ENCODE measurements at regions not wholly inside any gene's neighbourhood (a gene's known extent, or its start where the extent isn't known, plus 50 kb on each side); places are given as distances from the start of the nearest gene placed in this dataset.
"Not testable (repeated sequence)": the region's sequence is repeated elsewhere in the genome, so short reads cannot be mapped to it uniquely, and the experiment has no call there.

GRCh38 chr12:86634456-86635410 lies 378.5 kb upstream of the MGAT4C start:
- no peak for DNase-seq

DNA sequence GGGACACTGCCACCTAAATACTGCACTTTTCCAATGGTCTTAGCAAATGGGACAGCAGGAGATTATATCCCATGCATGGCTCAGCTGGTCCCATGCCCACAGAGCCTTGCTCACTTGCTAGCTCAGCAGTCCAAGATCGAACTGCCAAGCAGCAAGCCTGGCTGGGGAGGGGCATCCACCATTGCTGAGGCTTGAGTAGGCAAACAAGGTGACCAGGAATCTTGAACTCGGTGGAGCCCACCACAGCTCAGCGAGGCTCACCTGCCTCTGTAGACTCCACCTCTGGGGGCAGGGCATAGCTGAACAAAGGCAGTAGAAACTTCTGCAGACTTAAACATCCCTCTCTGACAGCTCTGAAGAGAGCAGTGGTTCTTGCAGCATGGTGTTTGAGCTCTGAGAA lies 370.8 kb upstream of the MGAT4C start:
- DNase-seq, result no peak

- no peak for DNase-seq
These were observed 367.1 kb upstream of the MGAT4C start for GRCh38 chr12:86623267-86623666.

- DNase-seq, result no peak
These were observed 365.8 kb upstream of the MGAT4C start for GRCh38 chr12:86621957-86622356.

GRCh38 chr12:86613311-86613710 lies 357.1 kb upstream of the MGAT4C start:
- no peak for DNase-seq

- no peak for DNase-seq
These were observed 352.4 kb upstream of the MGAT4C start for GRCh38 chr12:86608638-86609037.

DNA sequence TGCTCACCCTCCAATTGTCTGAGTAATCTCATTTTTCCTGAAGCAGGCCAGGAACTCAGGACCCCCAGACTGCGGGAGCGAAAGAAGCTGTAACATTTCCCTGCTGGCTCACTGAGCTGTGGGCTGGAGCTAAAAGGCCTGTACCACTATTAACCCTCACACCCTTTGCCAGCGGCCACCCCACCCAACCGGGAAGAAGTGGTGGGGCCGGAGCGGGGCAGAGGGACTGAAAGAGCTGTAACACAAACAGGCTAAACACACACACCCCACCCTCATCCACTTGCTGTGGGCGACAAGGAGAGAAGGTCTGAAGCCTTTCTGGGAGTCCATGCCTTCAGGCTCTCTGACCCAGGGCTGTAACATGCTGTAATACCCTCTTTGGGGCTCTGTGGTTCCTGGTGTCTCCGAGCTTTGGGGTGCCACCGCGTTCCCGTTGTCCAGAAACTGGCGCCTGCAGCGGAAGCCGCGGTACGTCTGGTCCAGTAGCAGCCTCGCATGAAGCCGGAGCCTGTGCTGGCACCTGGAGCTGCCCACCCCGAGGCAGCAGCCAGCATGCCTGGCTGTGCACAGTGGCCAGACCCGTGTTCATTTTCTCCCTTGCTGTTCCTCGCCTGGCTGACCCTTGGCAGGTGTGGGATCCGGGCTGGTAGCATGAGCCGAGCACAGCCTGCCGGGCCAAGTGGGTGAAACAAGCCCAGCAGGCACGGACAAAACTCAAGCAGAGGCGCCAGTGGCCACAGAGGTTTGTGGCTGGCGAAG lies 345.5 kb upstream of the MGAT4C start:
- DNase-seq, result no peak

DNA sequence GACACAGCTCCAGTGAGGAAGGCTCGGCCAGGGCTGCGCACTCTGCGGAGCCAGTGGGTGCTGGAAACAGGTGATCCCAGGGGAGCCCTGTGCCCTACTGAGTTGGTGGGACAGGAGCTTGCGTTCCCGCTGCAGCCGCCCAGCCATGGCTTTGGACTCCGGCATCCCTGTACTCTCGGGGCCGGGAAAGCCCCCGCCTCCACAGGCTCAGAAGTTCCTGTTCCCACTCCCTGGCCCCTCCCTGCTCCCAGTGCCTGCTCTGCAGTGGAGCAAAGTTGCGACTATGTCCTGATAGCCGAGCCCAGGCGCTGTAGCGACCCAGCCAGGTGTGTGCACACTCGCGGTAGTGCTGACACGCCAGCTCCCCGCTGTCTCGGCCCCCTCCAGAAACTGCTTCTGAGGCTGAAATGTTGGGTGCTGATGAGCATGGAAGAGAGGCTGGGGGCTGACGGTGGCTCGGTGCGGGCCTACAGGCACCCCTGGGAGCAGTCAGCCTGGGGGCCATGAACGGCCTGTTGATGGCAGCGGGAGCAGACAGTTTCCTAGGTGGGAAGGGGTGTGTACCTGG lies 344.6 kb upstream of the MGAT4C start:
- DNase-seq, result no peak

DNA sequence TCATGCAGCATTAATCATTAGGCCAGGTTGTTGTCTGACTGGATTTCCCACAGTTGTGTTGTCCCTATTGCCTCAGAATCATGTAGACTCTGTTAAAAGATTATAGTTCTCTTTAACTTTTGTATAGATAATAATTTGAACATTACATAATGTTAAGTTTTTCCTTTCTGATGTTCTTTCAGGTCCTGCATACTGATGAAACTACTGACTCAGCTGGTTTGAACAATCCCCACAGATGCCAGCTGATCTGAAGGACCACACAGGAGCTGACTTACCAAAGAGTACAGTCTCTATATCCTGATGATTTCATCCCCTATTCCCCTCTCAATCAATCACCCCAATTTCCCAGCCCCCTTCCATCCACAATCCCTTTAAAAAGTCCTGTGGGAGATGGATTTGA lies 341.2 kb upstream of the MGAT4C start:
- no peak for DNase-seq

GRCh38 chr12:86590296-86590695 lies 334.1 kb upstream of the MGAT4C start:
- DNase-seq, result no peak

DNA sequence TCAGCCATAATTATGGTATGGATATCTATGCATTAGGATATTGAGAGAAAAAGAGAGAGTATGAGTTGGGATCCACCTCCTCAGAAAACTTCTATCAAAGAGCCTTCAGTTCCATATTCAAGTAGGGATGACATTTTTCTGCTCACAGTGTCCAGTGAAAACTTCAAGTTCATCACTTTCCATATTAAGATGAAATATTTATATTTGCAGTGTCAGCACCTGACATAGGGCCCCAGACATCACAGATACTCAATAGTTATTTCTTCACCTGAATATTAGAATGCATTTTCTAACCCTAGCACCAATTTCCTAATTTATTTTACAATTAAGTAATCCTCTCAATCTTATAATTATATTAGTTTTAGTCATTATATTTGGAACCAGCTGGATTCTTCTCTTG lies 318.0 kb upstream of the MGAT4C start:
- DNase-seq, result no peak

- DNase-seq, result no peak
These were observed 316.3 kb upstream of the MGAT4C start for GRCh38 chr12:86572455-86572854.

DNA sequence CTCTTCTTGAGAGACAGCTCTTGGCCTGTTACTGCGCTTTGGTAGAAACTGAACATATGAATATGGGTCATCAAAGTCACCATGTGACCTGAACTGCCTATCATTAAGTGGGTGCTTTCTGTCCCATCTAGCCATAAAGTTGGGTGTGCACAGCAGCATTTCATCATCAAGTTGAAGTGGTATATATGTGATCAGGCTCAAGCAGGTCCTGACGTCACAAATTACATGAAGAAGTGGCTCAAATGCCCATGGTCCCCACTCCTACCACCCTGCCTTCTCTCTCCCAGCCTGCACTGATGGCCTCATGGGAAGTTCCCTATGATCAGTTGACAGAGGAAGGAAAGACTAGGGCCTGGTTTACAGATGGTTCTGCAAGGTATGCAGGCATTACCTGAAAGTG lies 308.8 kb upstream of the MGAT4C start:
- no peak for DNase-seq

GRCh38 chr12:86555491-86555890 lies 299.3 kb upstream of the MGAT4C start:
- DNase-seq, result not testable (repeated sequence)

GRCh38 chr12:86551146-86551571 lies 295.0 kb upstream of the MGAT4C start:
- DNase-seq, result no peak

DNA sequence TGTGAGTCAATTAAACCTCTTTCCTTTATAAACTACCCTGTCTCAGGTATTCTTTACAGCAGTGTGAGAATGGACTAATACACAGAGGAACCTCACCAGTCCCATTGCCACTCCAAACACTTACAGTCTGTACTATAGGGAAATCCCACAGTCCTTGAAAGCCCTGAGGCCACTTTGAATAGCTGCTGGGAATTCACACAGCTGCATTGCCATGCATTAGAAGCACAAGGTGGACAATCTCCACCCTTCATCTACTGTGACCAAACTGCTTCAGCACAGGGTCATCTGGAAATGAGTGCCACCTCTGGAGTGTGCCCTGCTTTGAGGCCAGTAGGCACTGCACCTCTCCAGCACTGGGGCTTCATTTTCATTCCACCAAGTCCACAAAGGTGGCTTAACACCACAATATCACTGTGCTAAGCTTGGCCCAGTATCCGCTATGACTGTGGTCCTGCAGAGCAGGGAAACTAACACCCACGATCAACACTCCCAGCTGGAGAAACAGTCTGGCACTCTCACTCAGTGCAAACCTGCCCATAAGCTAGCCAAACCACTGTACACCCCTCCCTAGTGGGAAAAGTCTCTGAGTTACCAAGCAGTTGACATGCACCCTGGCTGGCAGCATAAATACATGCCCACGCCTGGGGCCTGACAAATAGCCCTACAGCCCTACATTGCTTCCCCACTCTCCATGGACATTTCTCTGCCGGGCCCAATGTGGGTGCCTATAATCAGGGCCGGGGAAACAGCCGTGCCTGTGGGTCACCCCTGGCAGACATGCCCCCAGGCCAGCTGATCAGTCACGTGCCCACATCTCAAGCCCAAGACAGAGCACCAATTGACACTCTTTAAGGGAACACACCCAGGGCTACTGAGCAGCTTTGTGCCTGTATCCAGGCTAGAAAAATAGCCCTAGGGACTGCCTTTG lies 294.3 kb upstream of the MGAT4C start:
- DNase-seq, result no peak

DNA sequence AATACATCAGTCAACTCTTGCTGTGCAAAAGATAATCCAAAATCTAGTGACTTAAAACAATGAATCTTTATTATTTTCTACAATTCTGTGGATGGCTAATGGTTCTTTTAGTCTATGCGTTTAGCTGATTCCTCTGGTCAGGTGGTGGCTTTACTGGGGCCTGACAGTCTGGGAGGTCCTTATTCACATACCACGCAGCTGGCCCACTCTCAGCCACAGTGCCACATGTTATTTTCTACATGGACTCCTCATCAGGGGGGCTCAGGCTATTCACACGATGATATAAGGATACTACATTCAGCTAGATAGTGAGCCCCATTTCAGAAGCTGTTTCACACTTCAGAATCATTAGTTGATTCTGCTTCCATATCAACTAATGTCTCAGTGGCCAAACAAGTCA lies 287.5 kb upstream of the MGAT4C start:
- DNase-seq, result no peak

DNA sequence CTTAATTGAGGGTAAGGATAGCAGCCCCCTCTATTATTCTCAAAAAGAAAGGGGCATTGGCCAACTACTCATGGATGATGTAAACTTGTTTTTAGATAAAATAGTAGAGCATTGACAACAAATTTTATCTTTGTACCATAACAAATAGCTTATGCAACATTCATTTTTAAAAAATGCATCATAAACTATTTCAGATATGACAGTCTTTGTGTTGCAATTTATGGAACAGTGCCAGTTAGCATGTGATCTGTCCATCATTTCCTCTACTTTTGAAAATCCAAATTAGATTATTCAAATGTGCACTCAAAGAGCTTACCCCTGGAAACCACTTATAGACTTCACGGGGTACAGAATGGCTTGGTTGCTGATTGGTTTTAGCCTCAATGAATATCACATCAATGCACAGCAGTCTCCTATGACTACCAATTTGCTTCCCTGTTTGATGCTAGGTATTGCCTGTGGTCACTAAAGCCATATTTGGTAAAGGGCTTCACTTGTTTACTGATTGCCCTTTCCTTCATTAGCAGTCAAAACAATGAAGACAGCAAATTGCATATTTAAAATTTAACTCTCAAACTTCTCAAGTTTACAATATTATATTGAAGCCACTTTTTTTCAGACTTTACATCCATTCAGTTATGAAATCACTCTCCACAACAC lies 274.9 kb upstream of the MGAT4C start:
- no peak for DNase-seq

DNA sequence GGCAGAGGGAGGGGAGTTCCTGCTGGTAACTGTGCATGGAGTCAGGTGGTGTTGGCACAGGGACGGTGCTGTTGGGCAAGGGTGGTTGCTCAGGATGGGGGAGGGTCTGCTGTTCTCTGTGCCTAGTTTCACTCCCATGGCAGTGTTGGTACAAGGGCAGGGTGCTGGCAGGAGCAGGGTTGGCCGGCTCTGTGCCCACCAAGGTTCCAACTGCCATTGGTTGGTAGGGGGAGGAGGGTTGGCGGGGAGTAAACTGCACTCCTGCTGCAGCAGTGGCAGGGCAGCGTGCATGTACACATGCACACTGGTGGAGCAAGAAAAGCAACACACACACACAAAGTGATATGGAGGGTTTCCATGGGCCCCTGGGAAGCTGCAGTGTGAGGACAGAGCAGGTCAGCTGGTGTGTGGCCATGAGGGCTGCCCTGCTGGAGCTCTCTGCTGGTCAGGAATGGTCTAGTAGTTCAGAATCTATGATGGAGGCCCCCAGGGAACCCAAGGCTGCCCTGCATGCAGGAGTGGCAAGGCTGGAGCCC lies 269.9 kb upstream of the MGAT4C start:
- DNase-seq, result no peak

GRCh38 chr12:86523844-86524243 lies 267.7 kb upstream of the MGAT4C start:
- no peak for DNase-seq

- no peak for DNase-seq
These were observed 265.7 kb upstream of the MGAT4C start for GRCh38 chr12:86521870-86522269.

- DNase-seq, result no peak
These were observed 257.0 kb upstream of the MGAT4C start for GRCh38 chr12:86513226-86513625.
